ENCODE measurements at regions not wholly inside any gene's neighbourhood (a gene's known extent, or its start where the extent isn't known, plus 50 kb on each side); places are given as distances from the start of the nearest gene placed in this dataset.

DNA sequence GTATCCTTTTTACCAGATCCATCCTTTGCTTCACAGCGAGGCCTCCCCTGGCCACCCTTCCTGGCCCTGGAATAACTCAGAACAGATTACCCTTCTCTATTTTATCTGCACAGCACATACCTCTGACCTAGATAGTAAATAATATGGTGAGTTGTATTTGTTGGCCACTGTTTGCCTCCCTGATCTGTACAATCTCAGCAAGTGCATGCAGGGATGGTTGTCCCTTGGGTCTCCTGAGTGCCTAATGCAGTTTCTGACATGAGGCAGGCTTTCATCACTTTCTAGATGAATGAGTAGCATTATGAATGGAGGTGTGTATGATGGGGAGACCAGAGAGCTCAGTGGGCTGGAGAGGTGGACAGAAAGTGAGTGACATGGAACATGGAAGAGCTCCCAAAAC is 525.1 kb upstream of the IGFBP3 start:
- no peaks in the 10 kb centered on the region for H3K36me3 Mint-ChIP-seq (ENCODE audit: low read depth)
- DNase-seq (ENCODE audit: low spot score) = no peak
- no peaks in the 10 kb centered on the region for H3K4me1 Mint-ChIP-seq (ENCODE audit: low read depth)
- no peak overlapping the region for H3K27ac Mint-ChIP-seq
- no peak overlapping the region for H3K4me3 Mint-ChIP-seq (ENCODE audit: low read depth)
- intact Hi-C loops (cut with micrococcal nuclease) = no loop called here
- peaks cover 44% of the 10 kb centered on the region for H3K9me3 Mint-ChIP-seq
- H3K27me3 Mint-ChIP-seq (ENCODE audit: low read depth) = no peaks in the 10 kb centered on the region

DNA sequence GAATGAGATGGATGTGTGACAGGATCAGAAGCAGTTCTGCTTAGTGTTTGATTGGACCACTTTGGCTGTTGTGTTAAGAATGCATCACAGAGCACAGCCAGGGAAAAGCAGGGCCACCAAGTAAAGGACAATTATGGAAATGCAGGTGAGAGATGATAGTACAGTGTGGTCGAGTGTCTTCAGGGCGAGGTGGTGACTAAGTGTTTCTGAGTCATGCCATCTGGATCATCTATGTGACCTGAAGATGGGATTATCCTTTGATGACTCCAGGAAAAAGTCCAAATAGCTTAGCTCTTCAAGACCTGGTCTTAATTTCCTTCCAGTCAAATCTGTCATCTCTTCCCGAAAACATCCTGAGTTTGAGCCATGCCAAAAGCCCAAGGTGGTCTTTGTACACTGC is 523.2 kb upstream of the IGFBP3 start:
- no peak for DNase-seq (ENCODE audit: low spot score)

DNA sequence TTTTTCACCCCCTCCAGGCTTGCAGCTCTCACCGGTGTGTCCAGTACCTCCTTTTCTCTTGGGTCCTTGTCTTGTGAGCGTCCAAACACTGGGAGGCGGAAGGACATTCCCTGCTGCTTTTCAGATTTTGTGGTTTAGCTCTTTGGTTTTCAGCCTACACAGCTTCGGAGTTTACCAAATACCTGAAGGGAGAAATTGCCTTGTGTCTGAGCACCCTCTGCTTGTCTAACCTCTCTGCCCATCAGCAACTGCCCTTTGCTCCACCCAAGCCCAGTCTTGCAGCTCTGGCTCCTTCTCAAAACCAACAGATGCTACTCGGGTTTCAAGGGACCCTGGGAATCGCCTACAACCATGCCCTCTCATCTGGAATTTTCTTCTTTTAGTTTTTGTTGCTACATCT is 519.1 kb upstream of the IGFBP3 start:
- H3K4me1 Mint-ChIP-seq (ENCODE audit: low read depth) = no peaks in the 10 kb centered on the region
- H3K27ac Mint-ChIP-seq = no peak overlapping the region
- peaks cover 39% of the 10 kb centered on the region for H3K9me3 Mint-ChIP-seq
- DNase-seq (ENCODE audit: low spot score) = no peak
- H3K4me3 Mint-ChIP-seq (ENCODE audit: low read depth) = no peak overlapping the region
- H3K36me3 Mint-ChIP-seq (ENCODE audit: low read depth) = no peaks in the 10 kb centered on the region
- no peaks in the 10 kb centered on the region for H3K27me3 Mint-ChIP-seq (ENCODE audit: low read depth)
- intact Hi-C loops (cut with micrococcal nuclease) = no loop called here

More for the DNA sequence above, 523.2 kb upstream of the IGFBP3 start:
- Mint-ChIP-seq H3K36me3 (ENCODE audit: low read depth) (no peaks in the 10 kb centered on the region), H3K4me1 (ENCODE audit: low read depth) (no peaks in the 10 kb centered on the region), H3K9me3 (peaks cover 38% of the 10 kb centered on the region), H3K4me3 (ENCODE audit: low read depth) (no peak overlapping the region), H3K27ac (no peak overlapping the region), H3K27me3 (ENCODE audit: low read depth) (no peaks in the 10 kb centered on the region)
- intact Hi-C loops (cut with micrococcal nuclease) = no loop called here

DNA sequence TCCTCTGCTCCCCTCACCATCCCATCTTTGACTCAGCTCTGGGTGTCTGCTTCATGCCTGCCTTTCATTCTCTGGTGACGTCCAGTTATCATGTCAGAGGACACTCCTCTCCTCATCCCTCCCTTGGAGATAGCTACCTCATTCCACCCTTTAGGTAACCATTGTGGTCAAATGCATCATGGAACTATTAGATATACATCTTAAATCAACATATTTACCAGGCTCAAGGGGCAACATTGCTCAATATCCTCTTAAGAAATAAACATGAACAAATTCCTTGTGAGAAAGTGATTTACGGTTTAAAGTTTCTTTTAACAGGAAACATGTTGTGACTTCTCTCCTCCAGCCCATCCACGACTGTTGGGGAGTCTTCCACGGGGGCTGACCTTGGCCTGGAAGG is 511.6 kb upstream of the IGFBP3 start:
- no peak for DNase-seq (ENCODE audit: low spot score)
- H3K4me3 Mint-ChIP-seq (ENCODE audit: low read depth) = no peak overlapping the region
- H3K36me3 Mint-ChIP-seq (ENCODE audit: low read depth) = no peaks in the 10 kb centered on the region
- peaks cover 15% of the 10 kb centered on the region for H3K9me3 Mint-ChIP-seq
- no peaks in the 10 kb centered on the region for H3K27me3 Mint-ChIP-seq (ENCODE audit: low read depth)
- intact Hi-C loops (cut with micrococcal nuclease) = no loop called here
- H3K4me1 Mint-ChIP-seq (ENCODE audit: low read depth) = no peaks in the 10 kb centered on the region
- no peak overlapping the region for H3K27ac Mint-ChIP-seq

DNA sequence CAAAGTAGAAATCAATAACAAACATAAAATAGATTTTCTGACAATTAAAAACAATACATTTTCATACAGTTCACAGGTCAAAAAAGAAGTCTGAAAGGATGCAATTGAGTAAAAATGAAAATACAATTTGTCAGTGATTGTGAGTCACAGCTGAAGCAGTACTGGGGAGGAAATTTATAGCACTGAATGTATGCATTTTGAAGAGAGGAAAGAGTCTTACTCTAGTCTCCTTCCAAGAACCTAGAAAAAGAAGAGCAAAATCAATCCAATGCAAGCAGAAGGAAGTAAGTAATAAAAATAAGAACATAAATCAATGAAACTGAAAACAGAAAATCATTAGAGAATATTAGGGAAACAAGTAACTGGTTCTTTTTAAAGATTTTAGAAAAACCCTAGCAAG is 507.2 kb upstream of the IGFBP3 start:
- DNase-seq (ENCODE audit: low spot score) = no peak
- Mint-ChIP-seq H3K27me3 (ENCODE audit: low read depth) (no peaks in the 10 kb centered on the region), H3K4me1 (ENCODE audit: low read depth) (no peaks in the 10 kb centered on the region), H3K27ac (no peak overlapping the region), H3K36me3 (ENCODE audit: low read depth) (no peaks in the 10 kb centered on the region), H3K9me3 (peaks cover 6% of the 10 kb centered on the region), H3K4me3 (ENCODE audit: low read depth) (no peak overlapping the region)
- intact Hi-C loops (cut with micrococcal nuclease) = no loop called here

DNA sequence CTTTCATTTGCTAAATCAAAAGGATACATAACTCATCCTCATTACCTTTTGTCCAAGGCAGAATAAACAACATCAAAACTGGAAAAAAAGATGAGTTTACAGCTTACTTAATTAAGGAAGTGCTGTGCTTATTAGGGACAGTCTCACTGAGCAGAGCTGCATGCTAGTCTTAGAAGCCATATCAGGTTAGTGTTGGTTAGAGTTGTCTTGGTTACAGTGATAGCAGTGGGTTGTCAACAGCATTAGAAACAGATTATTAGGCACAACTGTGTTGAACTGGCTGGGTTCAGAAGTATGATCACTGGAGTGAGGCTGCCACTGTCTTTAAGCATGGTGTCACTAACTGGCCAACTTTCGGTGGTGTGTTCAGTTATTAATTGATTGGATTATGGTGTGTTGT is 503.9 kb upstream of the IGFBP3 start:
- DNase-seq (ENCODE audit: low spot score) = no peak
- H3K9me3 Mint-ChIP-seq = peaks cover 6% of the 10 kb centered on the region
- no peak overlapping the region for H3K4me3 Mint-ChIP-seq (ENCODE audit: low read depth)
- H3K36me3 Mint-ChIP-seq (ENCODE audit: low read depth) = no peaks in the 10 kb centered on the region
- no peaks in the 10 kb centered on the region for H3K27me3 Mint-ChIP-seq (ENCODE audit: low read depth)
- no peaks in the 10 kb centered on the region for H3K4me1 Mint-ChIP-seq (ENCODE audit: low read depth)
- intact Hi-C loops (cut with micrococcal nuclease) = no loop called here
- H3K27ac Mint-ChIP-seq = no peak overlapping the region

DNA sequence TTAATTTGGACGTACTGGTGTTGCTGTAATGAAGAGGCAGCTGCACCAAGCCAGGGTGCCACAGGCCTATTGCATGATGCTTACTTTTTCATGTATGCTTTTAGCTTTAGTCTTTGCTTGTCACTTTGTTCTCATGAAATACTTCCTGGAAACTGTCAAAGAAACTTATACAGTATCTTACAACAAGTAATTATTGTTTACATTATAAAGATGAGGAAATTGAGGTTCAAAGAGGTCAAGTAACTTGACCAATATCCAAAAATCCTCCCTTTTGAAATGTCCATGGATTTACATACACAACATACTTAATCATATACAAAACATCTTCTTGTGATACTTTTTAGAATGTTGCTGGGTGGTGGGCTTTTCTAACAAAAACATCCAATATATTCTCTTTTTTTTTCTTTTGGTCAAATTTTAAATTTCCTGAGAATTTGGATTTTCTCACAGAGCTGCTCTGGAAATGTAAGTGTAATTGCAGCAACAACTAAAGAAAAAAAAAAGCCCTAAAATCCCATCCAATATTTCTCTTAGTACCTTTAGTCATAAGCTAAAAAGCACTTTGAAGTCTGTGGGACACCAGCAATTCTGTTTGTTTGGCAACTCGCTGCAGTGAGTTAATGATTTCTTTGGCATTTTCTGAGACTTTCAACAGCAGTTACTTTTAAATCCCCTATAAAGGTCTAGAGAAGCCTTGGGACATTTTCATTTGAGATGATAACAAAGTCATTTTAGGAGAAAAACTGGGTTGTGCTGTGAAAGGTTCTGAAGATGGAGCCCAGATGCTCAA is 500.6 kb upstream of the IGFBP3 start:
- H3K9me3 Mint-ChIP-seq = no peaks in the 10 kb centered on the region
- H3K27me3 Mint-ChIP-seq (ENCODE audit: low read depth) = no peaks in the 10 kb centered on the region
- no peak for DNase-seq (ENCODE audit: low spot score)
- H3K27ac Mint-ChIP-seq = no peak overlapping the region
- no peaks in the 10 kb centered on the region for H3K4me1 Mint-ChIP-seq (ENCODE audit: low read depth)
- no peaks in the 10 kb centered on the region for H3K36me3 Mint-ChIP-seq (ENCODE audit: low read depth)
- H3K4me3 Mint-ChIP-seq (ENCODE audit: low read depth) = no peak overlapping the region
- intact Hi-C loops (cut with micrococcal nuclease) = no loop called here

DNA sequence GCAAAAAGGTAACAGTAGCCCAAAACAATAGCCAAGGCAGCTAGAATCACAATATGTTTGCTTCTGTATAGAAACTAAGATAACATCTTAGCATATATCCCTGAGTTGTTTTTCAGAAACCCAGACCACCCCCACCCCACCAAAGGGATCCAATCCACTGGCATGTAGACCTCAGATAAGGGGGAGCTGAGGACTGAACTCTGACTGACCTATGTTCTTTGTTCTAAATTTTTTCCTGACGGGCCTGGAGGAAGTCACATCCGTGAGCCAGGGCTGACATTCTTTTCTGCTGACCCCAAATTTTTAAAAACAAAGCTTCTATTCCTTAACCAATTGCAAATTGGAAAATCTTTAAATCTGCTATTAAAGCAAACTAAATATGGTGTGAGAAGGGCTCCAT is 493.9 kb upstream of the IGFBP3 start:
- H3K36me3 Mint-ChIP-seq (ENCODE audit: low read depth) = no peaks in the 10 kb centered on the region
- no peaks in the 10 kb centered on the region for H3K4me1 Mint-ChIP-seq (ENCODE audit: low read depth)
- H3K27me3 Mint-ChIP-seq (ENCODE audit: low read depth) = no peaks in the 10 kb centered on the region
- H3K4me3 Mint-ChIP-seq (ENCODE audit: low read depth) = no peak overlapping the region
- H3K9me3 Mint-ChIP-seq = peaks cover 5% of the 10 kb centered on the region
- intact Hi-C loops (cut with micrococcal nuclease) = no loop called here
- DNase-seq (ENCODE audit: low spot score) = no peak
- H3K27ac Mint-ChIP-seq = no peak overlapping the region

DNA sequence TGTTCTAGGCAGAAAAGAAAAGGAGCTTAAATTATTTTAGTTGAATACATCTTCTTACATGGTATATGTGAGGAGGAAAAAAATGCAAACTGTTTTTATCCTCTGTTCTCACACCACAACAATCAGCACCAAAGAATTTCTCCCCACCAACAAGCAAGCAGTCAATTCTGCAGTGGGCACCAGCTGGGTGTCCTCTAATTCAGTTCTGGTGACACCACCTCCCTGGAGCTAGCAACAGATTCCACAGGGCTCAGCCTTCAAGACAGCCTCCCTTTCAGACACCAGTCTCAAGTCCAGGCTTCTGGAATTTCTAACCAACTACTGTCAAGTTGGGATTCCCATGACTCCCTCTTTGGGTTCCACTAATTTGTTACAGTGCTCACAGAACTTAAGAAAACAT is 490.2 kb upstream of the IGFBP3 start:
- H3K36me3 Mint-ChIP-seq (ENCODE audit: low read depth) = no peaks in the 10 kb centered on the region
- H3K9me3 Mint-ChIP-seq = peaks cover 8% of the 10 kb centered on the region
- H3K4me1 Mint-ChIP-seq (ENCODE audit: low read depth) = no peaks in the 10 kb centered on the region
- intact Hi-C loops (cut with micrococcal nuclease) = no loop called here
- no peak overlapping the region for H3K4me3 Mint-ChIP-seq (ENCODE audit: low read depth)
- H3K27me3 Mint-ChIP-seq (ENCODE audit: low read depth) = no peaks in the 10 kb centered on the region
- no peak overlapping the region for H3K27ac Mint-ChIP-seq
- DNase-seq (ENCODE audit: low spot score) = no peak

DNA sequence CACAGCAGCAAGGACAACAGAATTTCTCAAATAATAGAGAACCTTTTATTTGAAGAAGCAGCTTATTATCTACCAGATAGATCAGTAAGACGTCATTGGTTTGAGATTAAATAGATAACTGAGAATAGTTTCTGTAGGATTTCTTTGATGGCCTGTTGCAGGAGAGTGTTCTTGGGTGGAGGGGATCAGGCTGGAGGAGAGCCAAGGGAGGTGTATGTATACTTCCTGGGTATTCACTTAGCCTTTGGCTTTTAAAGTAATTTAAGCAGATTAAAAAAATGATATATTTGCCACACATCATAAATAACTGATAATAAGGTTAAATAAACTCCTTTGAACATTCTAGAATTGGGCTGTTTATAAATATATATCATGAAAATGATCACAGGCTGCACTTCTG is 486.1 kb upstream of the IGFBP3 start:
- DNase-seq (ENCODE audit: low spot score) = no peak
- H3K27me3 Mint-ChIP-seq (ENCODE audit: low read depth) = no peaks in the 10 kb centered on the region
- intact Hi-C loops (cut with micrococcal nuclease) = no loop called here
- H3K4me3 Mint-ChIP-seq (ENCODE audit: low read depth) = no peak overlapping the region
- H3K4me1 Mint-ChIP-seq (ENCODE audit: low read depth) = no peaks in the 10 kb centered on the region
- H3K9me3 Mint-ChIP-seq = peaks cover 6% of the 10 kb centered on the region
- no peaks in the 10 kb centered on the region for H3K36me3 Mint-ChIP-seq (ENCODE audit: low read depth)
- H3K27ac Mint-ChIP-seq = no peak overlapping the region

DNA sequence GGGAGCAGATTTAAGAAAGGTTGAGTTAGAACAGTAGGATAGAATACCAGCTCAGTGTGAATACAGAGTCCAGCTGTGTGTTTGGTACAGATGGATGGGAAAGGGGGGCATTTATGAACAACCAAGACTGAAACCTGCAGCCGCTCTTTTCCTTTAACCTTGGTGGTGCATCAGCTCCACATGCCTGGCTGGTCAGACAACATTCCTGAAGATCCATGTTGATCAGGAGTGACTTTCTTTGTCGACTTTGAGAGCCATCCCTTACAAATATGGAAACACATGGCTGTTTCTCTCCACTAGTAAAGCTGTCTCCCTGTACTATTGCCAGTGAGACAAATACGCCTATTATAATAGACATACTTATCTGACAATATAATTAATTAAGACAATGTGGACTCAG is 476.5 kb upstream of the IGFBP3 start:
- no peak for DNase-seq (ENCODE audit: low spot score)
- Mint-ChIP-seq H3K4me3 (ENCODE audit: low read depth) (no peak overlapping the region), H3K36me3 (ENCODE audit: low read depth) (no peaks in the 10 kb centered on the region), H3K27me3 (ENCODE audit: low read depth) (no peaks in the 10 kb centered on the region), H3K27ac (no peak overlapping the region), H3K4me1 (ENCODE audit: low read depth) (no peaks in the 10 kb centered on the region), H3K9me3 (peaks cover 27% of the 10 kb centered on the region)
- intact Hi-C loops (cut with micrococcal nuclease) = no loop called here

DNA sequence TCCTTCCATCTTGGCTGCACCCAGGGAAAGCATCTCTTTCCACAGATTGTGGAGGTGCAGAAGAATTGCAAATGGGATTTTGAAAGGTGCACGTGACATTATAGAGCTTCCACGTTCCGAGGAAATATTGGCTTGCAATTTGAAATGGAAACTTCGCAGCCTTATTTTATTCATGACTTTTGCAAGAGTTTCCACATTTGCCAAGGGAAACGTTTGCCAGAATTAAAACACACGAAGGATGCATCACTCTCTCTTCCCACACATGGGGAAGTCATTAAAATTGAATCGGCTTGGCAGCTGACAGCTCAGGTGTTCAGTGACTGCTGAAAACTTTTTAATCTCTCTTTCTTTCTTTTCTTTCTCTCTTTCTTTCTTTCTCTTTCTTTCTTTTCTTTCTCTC is 475.4 kb upstream of the IGFBP3 start:
- no peak overlapping the region for H3K4me3 Mint-ChIP-seq (ENCODE audit: low read depth)
- no peak for DNase-seq (ENCODE audit: low spot score)
- H3K9me3 Mint-ChIP-seq = peaks cover 28% of the 10 kb centered on the region
- H3K4me1 Mint-ChIP-seq (ENCODE audit: low read depth) = no peaks in the 10 kb centered on the region
- H3K27me3 Mint-ChIP-seq (ENCODE audit: low read depth) = no peaks in the 10 kb centered on the region
- no peaks in the 10 kb centered on the region for H3K36me3 Mint-ChIP-seq (ENCODE audit: low read depth)
- H3K27ac Mint-ChIP-seq = no peak overlapping the region
- intact Hi-C loops (cut with micrococcal nuclease) = no loop called here

DNA sequence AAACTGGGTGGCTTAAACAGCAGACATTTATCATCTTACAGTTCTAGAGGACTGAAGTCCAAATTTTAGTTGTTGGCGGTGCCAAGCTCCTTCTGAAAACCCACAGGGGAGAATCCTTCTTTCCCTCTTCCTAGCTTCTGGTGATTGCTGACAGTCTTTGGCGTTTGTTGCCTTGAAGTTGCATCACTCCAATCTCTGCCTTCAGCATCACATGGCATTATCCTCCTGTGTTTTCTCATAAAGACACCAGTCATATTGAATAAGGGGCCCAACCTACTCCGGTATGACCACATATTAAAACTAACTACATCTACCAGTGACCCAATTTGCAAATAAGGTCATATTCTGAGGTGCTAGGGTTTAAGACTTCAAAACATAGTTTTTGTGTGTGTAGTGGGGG is 472.1 kb upstream of the IGFBP3 start:
- H3K4me3 Mint-ChIP-seq (ENCODE audit: low read depth) = no peak overlapping the region
- H3K4me1 Mint-ChIP-seq (ENCODE audit: low read depth) = no peaks in the 10 kb centered on the region
- DNase-seq (ENCODE audit: low spot score) = no peak
- intact Hi-C loops (cut with micrococcal nuclease) = no loop called here
- no peak overlapping the region for H3K27ac Mint-ChIP-seq
- peaks cover 21% of the 10 kb centered on the region for H3K9me3 Mint-ChIP-seq
- no peaks in the 10 kb centered on the region for H3K27me3 Mint-ChIP-seq (ENCODE audit: low read depth)
- no peaks in the 10 kb centered on the region for H3K36me3 Mint-ChIP-seq (ENCODE audit: low read depth)
